Mucosa of descending colon (tissue), 3 donors: ENCODE measurements at regions not wholly inside any gene's neighbourhood (a gene's known extent, or its start where the extent isn't known, plus 50 kb on each side); places are given as distances from the start of the nearest gene placed in this dataset.

Experiments used
- ATAC-seq: fragments of 200-7000 bp; cut with Tn5 transposase; one replicate; pipeline ENCODE4 v1.9.1; 2020; ENCODE audit warnings: mild to moderate bottlenecking, moderate library complexity
- DNase-seq, 3 donors: peaks; one replicate each; pipeline ENCODE4 v3.0.0-alpha.2; 2020
- H3K36me3 ChIP-seq: fragments of 200-600 bp; one replicate; pipeline ENCODE4 v1.8.0; 2021; ENCODE audit warnings: low read depth, mild to moderate bottlenecking
- H3K4me1 ChIP-seq: fragments of 200-600 bp; one replicate; pipeline ENCODE4 v1.8.0; 2021; ENCODE audit warnings: low read depth, mild to moderate bottlenecking
- H3K4me3 ChIP-seq: fragments of 200-600 bp; one replicate; pipeline ENCODE4 v1.8.0; 2021; ENCODE audit warnings: mild to moderate bottlenecking
- H3K9me3 ChIP-seq: fragments of 200-600 bp; one replicate; pipeline ENCODE4 v1.8.0; 2021; ENCODE audit warnings: mild to moderate bottlenecking
- CTCF ChIP-seq: fragments of 200-600 bp; IDR thresholded peaks from one replicate; pipeline ENCODE4 v1.8.0; 2022; ENCODE audit warnings: antibody characterized with exemption, mild to moderate bottlenecking
- intact Hi-C, 2 donors: fragments of 100-400 bp; cut with DNase I in 1 of 2; cut with micrococcal nuclease in 1 of 2; formaldehyde crosslinking; loops; one replicate each; pipeline versions ENCODE4 v1.11.0 to v1.11.1; 2022; cut with DNase I, micrococcal nuclease
- donor health status: DM: no; HTN: no; CAD: no; lungs with moderate emphysema.
- donor health status: DM: no; HTN: no; CAD: no.
- donor health status: DM: no; HTN: yes; CAD: no.

- DNase-seq (no peak), ATAC-seq (no peak)
- intact Hi-C loops = no loop called here
- H3K9me3 ChIP-seq = peaks cover 5% of the 10 kb centered on the region
- H3K4me3 ChIP-seq = no peak overlapping the region
- H3K36me3 ChIP-seq = no peaks in the 10 kb centered on the region
- no peaks in the 10 kb centered on the region for H3K4me1 ChIP-seq
- TF ChIP-seq CTCF = no peak
These were observed 1890.7 kb upstream of the NUDT12 start for GRCh38 chr5:105453216-105453807.

- no peaks in the 10 kb centered on the region for H3K36me3 ChIP-seq
- peaks cover 5% of the 10 kb centered on the region for H3K9me3 ChIP-seq
- no peak for ATAC-seq
- no peaks in the 10 kb centered on the region for H3K4me1 ChIP-seq
- TF ChIP-seq CTCF = no peak
- no peak overlapping the region for H3K4me3 ChIP-seq
- DNase-seq = no peak
- intact Hi-C loops = no loop called here
These were observed 1885.7 kb upstream of the NUDT12 start for GRCh38 chr5:105448271-105448670.

- intact Hi-C loops = no loop called here
- no peaks in the 10 kb centered on the region for H3K9me3 ChIP-seq
- no peak overlapping the region for H3K4me3 ChIP-seq
- DNase-seq = no peak
- no peak for TF ChIP-seq CTCF
- no peaks in the 10 kb centered on the region for H3K36me3 ChIP-seq
- no peak for ATAC-seq
- H3K4me1 ChIP-seq = no peaks in the 10 kb centered on the region
These were observed 1867.9 kb upstream of the NUDT12 start for GRCh38 chr5:105430516-105430915.

- Histone ChIP-seq H3K4me1 (no peaks in the 10 kb centered on the region), H3K36me3 (no peaks in the 10 kb centered on the region), H3K9me3 (no peaks in the 10 kb centered on the region), H3K4me3 (no peak overlapping the region)
- DNase-seq (no peak), ATAC-seq (no peak)
- intact Hi-C loops = no loop called here
- TF ChIP-seq CTCF = no peak
These were observed 1866.1 kb upstream of the NUDT12 start for GRCh38 chr5:105428451-105429380.

GRCh38 chr5:105414067-105414466 lies 1851.5 kb upstream of the NUDT12 start:
- no peak for ATAC-seq
- intact Hi-C loops = no loop called here
- H3K4me3 ChIP-seq = no peak overlapping the region
- H3K36me3 ChIP-seq = no peaks in the 10 kb centered on the region
- peaks cover 6% of the 10 kb centered on the region for H3K9me3 ChIP-seq
- TF ChIP-seq CTCF = no peak
- no peaks in the 10 kb centered on the region for H3K4me1 ChIP-seq
- no peak for DNase-seq
